NCI-H524 (cell line): ENCODE measurements at regions not wholly inside any gene's neighbourhood (a gene's known extent, or its start where the extent isn't known, plus 50 kb on each side); places are given as distances from the start of the nearest gene placed in this dataset.
"Not testable (repeated sequence)": the region's sequence is repeated elsewhere in the genome, so short reads cannot be mapped to it uniquely, and the experiment has no call there.

ENCODE experiments used
- DNase-seq, 2 experiments: peaks; one replicate each; lab custom pipeline; 2025; lab: John Stamatoyannopoulos, UW

GRCh38 chr9:19875291-19875920, 86.6 kb upstream of the SLC24A2 start:
- DNase-seq, result no peak

GRCh38 chr9:19873188-19873587, 84.4 kb upstream of the SLC24A2 start:
- DNase-seq, result not testable (repeated sequence)

GRCh38 chr9:19870988-19871387, 82.2 kb upstream of the SLC24A2 start:
- DNase-seq, result no peak

- DNase-seq, result no peak
Observed at GRCh38 chr9:19840953-19841352, 52.1 kb upstream of the SLC24A2 start.
